Colonic mucosa (tissue), 4 donors: ENCODE measurements at regions not wholly inside any gene's neighbourhood (a gene's known extent, or its start where the extent isn't known, plus 50 kb on each side); places are given as distances from the start of the nearest gene placed in this dataset.

Experiments used
- DNase-seq: peaks from one replicate; pipeline ENCODE4 v3.0.0-alpha.2; 2020
- H3K27ac ChIP-seq: fragments of 200-600 bp; one replicate; pipeline ENCODE4 v1.8.0; 2021
- H3K27me3 ChIP-seq: fragments of 200-600 bp; one replicate; pipeline ENCODE4 v1.8.0; 2021
- H3K36me3 ChIP-seq: fragments of 200-600 bp; one replicate; pipeline ENCODE4 v1.8.0; 2021
- H3K4me1 ChIP-seq: fragments of 200-600 bp; one replicate; pipeline ENCODE4 v1.8.0; 2021; ENCODE audit warnings: mild to moderate bottlenecking
- H3K4me3 ChIP-seq: fragments of 200-600 bp; one replicate; pipeline ENCODE4 v1.8.0; 2021
- H3K9ac ChIP-seq, 2 donors: one replicate each; pipeline ENCODE4 v1.7.0; 2013; ENCODE audit warnings: control low read depth in 2 of 2, low read depth in 2 of 2, low read length in 2 of 2
- H3K9me3 ChIP-seq: fragments of 200-600 bp; one replicate; pipeline ENCODE4 v1.8.0; 2021
- intact Hi-C: fragments of 100-400 bp; cut with DNase I; formaldehyde crosslinking; loops from one replicate; pipeline ENCODE4 v1.14.1; 2022
- TF ChIP-seq, protein P1 (sequence below): fragments of 200-600 bp; IDR thresholded peaks from one replicate; pipeline ENCODE4 v1.8.0; 2022; ENCODE audit warnings: antibody characterized with exemption, mild to moderate bottlenecking
- donor health status: healthy.
- donor health status: DM: no; HTN: no; CAD: no.
- donor health status: DM: no; HTN: no; CAD: no.

GRCh38 chr16:86882586-86883280 is 304.4 kb downstream of the FOXL1 start:
- Histone ChIP-seq H3K9ac (no peak overlapping the region), H3K4me1 (no peaks in the 10 kb centered on the region), H3K27me3 (no peaks in the 10 kb centered on the region), H3K27ac (no peak overlapping the region), H3K9me3 (no peaks in the 10 kb centered on the region), H3K36me3 (no peaks in the 10 kb centered on the region), H3K4me3 (no peak overlapping the region)
- DNase-seq, result no peak
- intact Hi-C loops, result no loop called here
- TF ChIP-seq, protein P1, sequence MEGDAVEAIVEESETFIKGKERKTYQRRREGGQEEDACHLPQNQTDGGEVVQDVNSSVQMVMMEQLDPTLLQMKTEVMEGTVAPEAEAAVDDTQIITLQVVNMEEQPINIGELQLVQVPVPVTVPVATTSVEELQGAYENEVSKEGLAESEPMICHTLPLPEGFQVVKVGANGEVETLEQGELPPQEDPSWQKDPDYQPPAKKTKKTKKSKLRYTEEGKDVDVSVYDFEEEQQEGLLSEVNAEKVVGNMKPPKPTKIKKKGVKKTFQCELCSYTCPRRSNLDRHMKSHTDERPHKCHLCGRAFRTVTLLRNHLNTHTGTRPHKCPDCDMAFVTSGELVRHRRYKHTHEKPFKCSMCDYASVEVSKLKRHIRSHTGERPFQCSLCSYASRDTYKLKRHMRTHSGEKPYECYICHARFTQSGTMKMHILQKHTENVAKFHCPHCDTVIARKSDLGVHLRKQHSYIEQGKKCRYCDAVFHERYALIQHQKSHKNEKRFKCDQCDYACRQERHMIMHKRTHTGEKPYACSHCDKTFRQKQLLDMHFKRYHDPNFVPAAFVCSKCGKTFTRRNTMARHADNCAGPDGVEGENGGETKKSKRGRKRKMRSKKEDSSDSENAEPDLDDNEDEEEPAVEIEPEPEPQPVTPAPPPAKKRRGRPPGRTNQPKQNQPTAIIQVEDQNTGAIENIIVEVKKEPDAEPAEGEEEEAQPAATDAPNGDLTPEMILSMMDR, result no peak

DNA sequence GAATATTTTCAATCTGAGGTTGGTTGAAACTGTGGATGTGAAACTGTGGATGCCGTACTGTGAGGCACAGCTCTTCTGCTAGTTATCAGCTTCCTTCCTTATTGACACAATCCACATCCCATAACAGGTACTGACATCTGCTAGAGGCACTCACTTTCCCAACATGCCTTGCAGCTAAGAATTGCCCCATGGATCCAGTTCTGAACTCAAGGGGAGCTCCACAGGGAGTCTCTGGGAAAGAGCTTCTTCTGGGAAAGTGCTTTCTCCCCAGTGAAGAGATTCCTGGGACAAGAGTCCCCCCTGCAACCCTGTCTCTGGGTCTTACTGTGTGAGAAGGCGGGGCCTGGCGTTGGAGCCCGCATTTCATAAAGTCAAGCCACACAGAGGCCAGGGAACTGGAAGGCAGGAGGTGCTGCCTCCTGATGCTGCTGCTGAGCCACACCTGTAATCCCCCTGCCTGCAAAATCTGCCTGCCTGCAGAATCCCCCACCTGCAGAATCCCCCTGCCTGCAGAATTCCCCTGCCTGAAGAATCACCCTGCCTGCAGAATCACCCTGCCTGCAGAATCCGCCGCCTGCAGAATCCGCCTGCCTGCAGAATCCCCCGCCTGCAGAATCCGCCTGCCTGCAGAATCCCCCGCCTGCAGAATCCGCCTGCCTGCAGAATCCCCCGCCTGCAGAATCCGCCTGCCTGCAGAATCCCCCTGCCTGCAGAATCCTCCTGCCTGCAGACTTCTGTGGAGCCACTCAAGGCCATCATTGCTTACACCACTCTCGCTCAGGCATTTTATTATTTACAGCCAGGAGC is 305.4 kb downstream of the FOXL1 start:
- Histone ChIP-seq H3K9me3 (no peaks in the 10 kb centered on the region), H3K4me1 (no peaks in the 10 kb centered on the region), H3K36me3 (no peaks in the 10 kb centered on the region), H3K4me3 (no peak overlapping the region), H3K9ac (no peak overlapping the region), H3K27me3 (no peaks in the 10 kb centered on the region), H3K27ac (no peak overlapping the region)
- TF ChIP-seq, protein P1, result no peak
- intact Hi-C loops, result no loop called here
- DNase-seq, result no peak

- no peak overlapping the region for H3K9ac ChIP-seq
- H3K4me1 ChIP-seq, result no peaks in the 10 kb centered on the region
- intact Hi-C loops, result no loop called here
- no peak overlapping the region for H3K4me3 ChIP-seq
- no peak overlapping the region for H3K27ac ChIP-seq
- H3K9me3 ChIP-seq, result no peaks in the 10 kb centered on the region
- H3K27me3 ChIP-seq, result no peaks in the 10 kb centered on the region
- no peak for DNase-seq
- no peaks in the 10 kb centered on the region for H3K36me3 ChIP-seq
- TF ChIP-seq, protein P1, result no peak
Measured at GRCh38 chr16:86884390-86884650, 306.0 kb downstream of the FOXL1 start.

- no peak for DNase-seq
- intact Hi-C loops, result no loop called here
- no peaks in the 10 kb centered on the region for H3K27me3 ChIP-seq
Measured at GRCh38 chr16:86885139-86885538, 306.8 kb downstream of the FOXL1 start.

GRCh38 chr16:86886651-86887050 is 308.3 kb downstream of the FOXL1 start:
- H3K9ac ChIP-seq, result no peak overlapping the region
- no peaks in the 10 kb centered on the region for H3K9me3 ChIP-seq
- H3K4me3 ChIP-seq, result no peak overlapping the region
- H3K36me3 ChIP-seq, result no peaks in the 10 kb centered on the region
- no peaks in the 10 kb centered on the region for H3K4me1 ChIP-seq
- H3K27me3 ChIP-seq, result no peaks in the 10 kb centered on the region
- DNase-seq, result no peak
- H3K27ac ChIP-seq, result no peak overlapping the region
- TF ChIP-seq, protein P1, result no peak
- intact Hi-C loops, result no loop called here

More at GRCh38 chr16:86885139-86885538, 306.8 kb downstream of the FOXL1 start:
- Histone ChIP-seq H3K9me3 (no peaks in the 10 kb centered on the region), H3K4me3 (no peak overlapping the region), H3K9ac (no peak overlapping the region), H3K27ac (no peak overlapping the region), H3K36me3 (no peaks in the 10 kb centered on the region), H3K4me1 (no peaks in the 10 kb centered on the region)
- TF ChIP-seq, protein P1, result no peak
